ENCODE measurements at regions not wholly inside any gene's neighbourhood (a gene's known extent, or its start where the extent isn't known, plus 50 kb on each side); places are given as distances from the start of the nearest gene placed in this dataset.

DNA sequence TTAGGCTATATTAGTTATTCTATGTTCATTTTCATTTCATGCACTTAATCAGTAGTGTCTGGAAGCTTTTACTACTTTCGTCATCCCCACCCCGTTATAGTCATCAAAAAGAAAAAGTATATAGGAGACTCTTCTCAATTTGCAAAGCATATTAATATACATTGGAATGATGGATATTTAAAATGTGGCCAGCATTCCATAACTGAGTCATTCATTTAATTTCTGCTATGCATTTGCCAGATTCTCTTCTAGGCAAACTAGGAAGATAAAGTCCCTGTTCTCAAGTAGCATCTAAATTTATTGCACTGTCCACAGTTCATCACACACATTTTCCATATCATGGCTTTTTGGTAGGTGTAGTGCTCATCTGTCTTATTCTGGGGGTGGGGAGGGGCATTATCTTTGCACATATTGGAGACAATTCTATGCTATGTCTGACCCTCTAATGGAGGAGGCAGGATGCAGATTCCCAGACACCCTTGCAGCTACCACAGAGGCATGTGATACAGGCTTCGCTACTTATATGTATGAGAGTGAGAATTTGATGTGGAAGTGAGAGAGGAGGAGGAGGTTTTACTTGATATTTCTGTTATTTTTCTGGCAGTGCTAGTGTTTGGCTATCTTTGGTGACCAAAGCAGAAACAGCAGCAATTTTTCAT is 125.8 kb downstream of the CTH start:
- Mint-ChIP-seq H3K9me3 (peaks cover 0 to 2% (median 0%) of the 10 kb centered on the region in 6 donors), H3K4me3 (no peak overlapping the region), H3K36me3 (no peaks in the 10 kb centered on the region), H3K27ac (no peak overlapping the region), H3K4me1 (no peaks in the 10 kb centered on the region), H3K27me3 (ENCODE audit: low read depth in 3 of 3) (peaks cover 0 to 6% (median 2%) of the 10 kb centered on the region in 3 donors)
- DNase-seq = no peak

DNA sequence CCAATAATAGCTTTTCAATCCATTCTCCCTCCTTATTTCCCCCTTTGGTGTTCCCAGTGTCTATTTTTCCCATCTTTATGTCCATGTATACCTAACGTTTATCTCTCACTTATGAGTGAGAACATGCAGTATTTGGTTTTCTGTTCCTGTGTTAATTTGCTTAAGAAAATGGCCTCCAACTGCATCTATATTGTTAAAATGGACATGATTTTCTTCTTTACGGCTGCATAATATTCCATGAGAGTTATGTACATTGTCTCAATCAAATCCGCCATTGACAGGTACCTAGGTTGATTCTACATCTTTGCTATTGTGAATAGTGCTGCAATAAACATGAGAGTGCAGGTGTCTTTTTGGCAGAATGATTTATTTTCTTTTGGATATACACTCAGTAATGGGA is 126.7 kb downstream of the CTH start:
- Mint-ChIP-seq H3K4me1 (no peaks in the 10 kb centered on the region), H3K36me3 (no peaks in the 10 kb centered on the region), H3K27ac (no peak overlapping the region), H3K27me3 (ENCODE audit: low read depth in 3 of 3) (peaks cover 2 to 6% (median 4%) of the 10 kb centered on the region in 3 donors), H3K9me3 (peaks cover 0 to 2% (median 0%) of the 10 kb centered on the region in 6 donors), H3K4me3 (no peak overlapping the region)
- DNase-seq = no peak

- Mint-ChIP-seq H3K27me3 (ENCODE audit: low read depth in 3 of 3) (peaks cover 3 to 4% (median 4%) of the 10 kb centered on the region in 3 donors), H3K36me3 (no peaks in the 10 kb centered on the region), H3K4me3 (no peak overlapping the region), H3K9me3 (peaks cover 0 to 2% (median 0%) of the 10 kb centered on the region in 6 donors), H3K4me1 (no peaks in the 10 kb centered on the region), H3K27ac (no peak overlapping the region)
- DNase-seq = no peak
Measured at GRCh38 chr1:70542030-70542429, 131.0 kb downstream of the CTH start.

DNA sequence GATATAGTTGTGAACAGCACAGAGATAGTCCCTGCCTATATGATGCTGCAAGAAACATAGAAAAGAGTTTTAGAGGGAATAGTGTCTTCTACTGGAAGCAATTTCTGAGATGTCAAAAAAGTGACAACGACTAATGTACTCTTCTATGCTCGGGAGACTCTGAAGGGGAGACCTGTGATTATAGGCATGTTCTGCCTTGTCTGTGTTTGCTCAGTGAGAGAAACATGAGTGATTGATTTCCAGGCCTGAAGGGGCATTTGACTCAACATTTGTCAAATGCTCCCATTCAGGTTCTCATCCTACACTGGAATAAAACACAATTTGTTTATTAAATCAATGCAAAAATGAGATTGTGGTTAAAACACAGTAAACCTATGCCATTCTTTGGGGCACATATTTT is 131.8 kb downstream of the CTH start:
- DNase-seq = no peak
- H3K27ac Mint-ChIP-seq = no peak overlapping the region
- peaks cover 0 to 4% (median 4%) of the 10 kb centered on the region in 3 donors for H3K27me3 Mint-ChIP-seq (ENCODE audit: low read depth in 3 of 3)
- H3K9me3 Mint-ChIP-seq = peaks cover 0 to 2% (median 0%) of the 10 kb centered on the region in 6 donors
- no peaks in the 10 kb centered on the region for H3K36me3 Mint-ChIP-seq
- no peak overlapping the region for H3K4me3 Mint-ChIP-seq
- H3K4me1 Mint-ChIP-seq = no peaks in the 10 kb centered on the region

DNA sequence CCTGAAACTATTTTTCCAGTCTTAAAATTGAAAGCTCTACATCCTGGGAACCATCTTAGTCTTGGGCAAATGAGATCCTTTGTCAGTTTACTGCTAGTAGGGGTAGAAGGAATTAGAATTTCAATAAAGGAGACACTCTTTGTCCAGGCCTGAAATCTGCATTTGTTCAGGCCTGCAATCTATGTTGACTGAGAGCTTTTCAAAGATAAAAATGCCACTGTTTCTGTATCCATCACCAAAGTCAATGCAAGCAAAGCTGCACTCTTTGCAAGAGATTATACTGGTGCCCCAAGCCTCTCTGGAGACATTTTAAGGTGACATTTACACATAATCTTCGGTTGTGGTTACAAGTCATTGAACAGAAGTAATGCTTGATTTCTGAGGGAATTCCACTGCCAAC is 135.7 kb downstream of the CTH start:
- DNase-seq = no peak
- peaks cover 0 to 2% (median 0%) of the 10 kb centered on the region in 6 donors for H3K9me3 Mint-ChIP-seq
- H3K4me1 Mint-ChIP-seq = no peaks in the 10 kb centered on the region
- no peak overlapping the region for H3K27ac Mint-ChIP-seq
- H3K4me3 Mint-ChIP-seq = no peak overlapping the region
- peaks cover 0 to 5% (median 4%) of the 10 kb centered on the region in 3 donors for H3K27me3 Mint-ChIP-seq (ENCODE audit: low read depth in 3 of 3)
- no peaks in the 10 kb centered on the region for H3K36me3 Mint-ChIP-seq

GRCh38 chr1:70552662-70553566 is 141.8 kb downstream of the CTH start:
- Mint-ChIP-seq H3K4me3 (no peak overlapping the region), H3K27ac (no peak overlapping the region), H3K4me1 (no peaks in the 10 kb centered on the region), H3K27me3 (ENCODE audit: low read depth in 3 of 3) (peaks cover 0 to 7% (median 0%) of the 10 kb centered on the region in 3 donors), H3K36me3 (no peaks in the 10 kb centered on the region), H3K9me3 (no peaks in the 10 kb centered on the region)
- no peak for DNase-seq

- H3K27ac Mint-ChIP-seq = no peak overlapping the region
- H3K27me3 Mint-ChIP-seq (ENCODE audit: low read depth in 3 of 3) = peaks cover 0 to 7% (median 0%) of the 10 kb centered on the region in 3 donors
- H3K4me3 Mint-ChIP-seq = no peak overlapping the region
- DNase-seq = no peak
- no peaks in the 10 kb centered on the region for H3K36me3 Mint-ChIP-seq
- H3K9me3 Mint-ChIP-seq = no peaks in the 10 kb centered on the region
- H3K4me1 Mint-ChIP-seq = no peaks in the 10 kb centered on the region
Measured at GRCh38 chr1:70553567-70553956, 142.5 kb downstream of the CTH start.

DNA sequence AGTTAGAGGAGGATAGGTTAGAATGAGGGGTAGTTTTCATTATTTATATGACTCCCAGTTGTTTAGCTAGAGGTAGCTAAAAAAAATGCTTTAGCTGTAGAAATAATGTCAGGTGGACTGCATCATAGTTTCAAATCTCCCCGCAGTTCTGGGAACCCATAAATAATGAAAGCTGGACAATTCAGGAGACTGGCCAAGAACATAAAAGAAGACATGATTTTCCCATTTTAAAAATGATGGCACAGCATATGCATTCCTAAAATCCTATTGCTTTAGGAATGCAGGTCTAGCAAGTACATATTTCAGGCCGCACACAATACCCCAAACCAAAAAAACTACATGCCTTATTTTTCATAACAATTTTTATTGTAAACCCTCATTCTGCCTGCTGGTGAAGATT is 143.3 kb downstream of the CTH start:
- no peaks in the 10 kb centered on the region for H3K9me3 Mint-ChIP-seq
- no peak for DNase-seq
- no peak overlapping the region for H3K4me3 Mint-ChIP-seq
- no peaks in the 10 kb centered on the region for H3K4me1 Mint-ChIP-seq
- no peaks in the 10 kb centered on the region for H3K36me3 Mint-ChIP-seq
- peaks cover 0 to 7% (median 0%) of the 10 kb centered on the region in 3 donors for H3K27me3 Mint-ChIP-seq (ENCODE audit: low read depth in 3 of 3)
- H3K27ac Mint-ChIP-seq = no peak overlapping the region

DNA sequence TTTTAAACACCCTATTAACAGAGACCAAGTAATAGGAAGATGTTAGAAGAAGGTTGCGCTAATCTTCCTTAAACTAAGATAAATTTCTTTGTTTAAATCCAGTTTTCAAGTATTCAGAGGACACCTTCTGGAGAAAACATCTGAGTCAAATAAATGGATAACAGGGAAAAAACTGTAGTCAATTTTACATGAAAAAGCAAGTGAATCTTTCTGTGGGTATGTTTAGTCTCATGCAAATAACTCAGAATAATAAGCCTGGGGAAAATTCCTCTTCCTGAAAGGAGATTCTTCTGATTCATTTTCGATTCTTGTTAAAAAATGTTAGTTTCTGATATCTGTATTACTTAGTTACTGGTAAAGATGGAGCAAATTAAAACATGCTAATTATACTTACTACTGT is 145.5 kb downstream of the CTH start:
- Mint-ChIP-seq H3K27ac (no peak overlapping the region), H3K9me3 (no peaks in the 10 kb centered on the region), H3K4me1 (no peaks in the 10 kb centered on the region), H3K27me3 (ENCODE audit: low read depth in 3 of 3) (peaks cover 0 to 4% (median 2%) of the 10 kb centered on the region in 3 donors), H3K4me3 (no peak overlapping the region), H3K36me3 (no peaks in the 10 kb centered on the region)
- DNase-seq = no peak

DNA sequence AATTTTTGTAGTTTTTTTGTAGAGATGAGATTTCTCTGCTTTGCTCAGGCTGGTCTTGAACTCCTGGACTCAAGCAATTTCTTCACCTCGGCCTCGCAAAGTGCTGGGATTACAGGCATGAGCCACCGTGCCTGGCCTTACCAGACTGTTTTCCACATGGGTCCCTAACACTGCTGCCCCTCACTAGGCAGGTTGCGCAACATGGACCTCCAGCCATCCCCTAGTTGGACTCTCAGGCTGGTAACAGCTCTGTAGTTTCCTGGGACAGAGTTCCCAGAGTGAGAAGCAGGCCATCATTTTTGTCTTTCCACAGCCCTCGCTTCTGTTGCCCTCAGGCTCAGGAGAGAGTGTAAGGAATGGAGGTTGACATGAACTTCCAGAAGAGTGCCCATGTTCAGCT is 156.1 kb downstream of the CTH start:
- H3K27ac Mint-ChIP-seq = no peak overlapping the region

GRCh38 chr1:70571191-70571590 is 160.1 kb downstream of the CTH start:
- Mint-ChIP-seq H3K27ac (no peak overlapping the region), H3K27me3 (ENCODE audit: low read depth in 3 of 3) (no peaks in the 10 kb centered on the region), H3K4me1 (no peaks in the 10 kb centered on the region), H3K4me3 (no peak overlapping the region), H3K9me3 (peaks cover 0 to 7% (median 0%) of the 10 kb centered on the region in 6 donors), H3K36me3 (no peaks in the 10 kb centered on the region)
- no peak for DNase-seq

More for the DNA sequence above, 156.1 kb downstream of the CTH start:
- Mint-ChIP-seq H3K36me3 (no peaks in the 10 kb centered on the region), H3K9me3 (peaks cover 0 to 7% (median 0%) of the 10 kb centered on the region in 6 donors), H3K4me3 (no peak overlapping the region), H3K27me3 (ENCODE audit: low read depth in 3 of 3) (no peaks in the 10 kb centered on the region), H3K4me1 (no peaks in the 10 kb centered on the region)
- DNase-seq = no peak

GRCh38 chr1:70573317-70573843 is 162.3 kb downstream of the CTH start:
- no peak overlapping the region for H3K4me3 Mint-ChIP-seq
- H3K36me3 Mint-ChIP-seq = no peaks in the 10 kb centered on the region
- no peaks in the 10 kb centered on the region for H3K27me3 Mint-ChIP-seq (ENCODE audit: low read depth in 3 of 3)

DNA sequence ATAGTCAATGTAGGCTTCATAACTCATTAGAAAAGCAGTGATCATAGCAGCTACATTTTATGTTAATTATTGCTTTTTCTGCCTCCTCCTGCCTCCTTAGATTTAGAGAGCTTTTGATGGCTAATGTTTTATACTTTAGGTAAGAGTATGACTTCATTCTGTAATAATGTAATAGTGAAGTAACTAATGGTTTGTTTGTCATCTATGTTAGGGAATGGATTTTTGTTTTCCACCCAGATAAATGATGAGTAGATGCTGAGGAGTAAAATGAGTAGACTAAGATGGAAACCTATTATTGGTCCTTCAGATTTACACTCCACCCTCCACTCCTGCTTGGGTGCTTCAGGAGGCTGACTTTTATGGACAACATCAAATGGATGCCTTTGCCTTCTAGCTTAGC is 170.6 kb downstream of the CTH start:
- Mint-ChIP-seq H3K4me1 (no peaks in the 10 kb centered on the region), H3K9me3 (peaks cover 0 to 3% (median 0%) of the 10 kb centered on the region in 6 donors), H3K4me3 (no peak overlapping the region), H3K36me3 (no peaks in the 10 kb centered on the region), H3K27ac (no peak overlapping the region), H3K27me3 (ENCODE audit: low read depth in 3 of 3) (peaks cover 0 to 2% (median 0%) of the 10 kb centered on the region in 3 donors)
- DNase-seq = no peak

More at GRCh38 chr1:70573317-70573843, 162.3 kb downstream of the CTH start:
- DNase-seq = no peak
- H3K27ac Mint-ChIP-seq = no peak overlapping the region
- H3K9me3 Mint-ChIP-seq = peaks cover 0 to 4% (median 0%) of the 10 kb centered on the region in 6 donors
- H3K4me1 Mint-ChIP-seq = no peaks in the 10 kb centered on the region

DNA sequence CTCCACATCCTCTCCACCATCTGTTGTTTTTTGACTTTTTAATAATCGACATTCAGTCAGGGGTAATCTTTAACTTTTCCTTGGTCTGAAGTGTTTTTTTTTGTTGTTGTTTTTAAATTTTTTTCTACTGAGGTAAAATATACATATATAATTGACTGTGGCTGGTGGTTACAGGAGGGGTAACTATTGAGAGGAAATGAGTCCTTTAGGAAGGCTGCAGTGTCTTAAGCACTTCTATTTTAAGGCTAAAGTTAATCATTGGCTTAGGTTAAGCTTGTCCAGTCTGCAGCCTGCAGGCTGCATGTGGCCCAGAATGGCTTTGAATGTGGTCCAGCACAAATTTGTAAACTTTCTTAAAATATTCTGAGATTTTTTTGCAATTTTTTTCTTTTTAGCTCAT is 172.5 kb downstream of the CTH start:
- H3K4me3 Mint-ChIP-seq = no peak overlapping the region
- H3K9me3 Mint-ChIP-seq = peaks cover 0 to 3% (median 0%) of the 10 kb centered on the region in 6 donors
- no peak overlapping the region for H3K27ac Mint-ChIP-seq
- H3K36me3 Mint-ChIP-seq = no peaks in the 10 kb centered on the region
- DNase-seq = no peak
- peaks cover 0 to 2% (median 0%) of the 10 kb centered on the region in 3 donors for H3K27me3 Mint-ChIP-seq (ENCODE audit: low read depth in 3 of 3)
- no peaks in the 10 kb centered on the region for H3K4me1 Mint-ChIP-seq
